H1 (cell line): ENCODE measurements at regions not wholly inside any gene's neighbourhood (a gene's known extent, or its start where the extent isn't known, plus 50 kb on each side); places are given as distances from the start of the nearest gene placed in this dataset.

ENCODE experiments used
- CTCF ChIA-PET: fragments of 300-600 bp; sonication (Branson Sonifier 250); formaldehyde crosslinking; loops from one replicate; lab custom pipeline; 2021; ENCODE audit not compliant: partially characterized antibody; lab: Charles Lee
- POLR2A ChIA-PET: fragments of 300-600 bp; sonication (Branson Sonifier 250); formaldehyde crosslinking; loops from one replicate; lab custom pipeline; 2021; ENCODE audit warnings: inconsistent platforms; ENCODE audit not compliant: partially characterized antibody; lab: Charles Lee
- DNase-seq, 2 experiments: peaks; one replicate each; pipeline versions ENCODE4 v3.0.0 to v3.0.0-alpha.2; 2010 to 2022; ENCODE audit warnings: low spot score in 2 of 2, low read depth in 1 of 2, mixed read lengths in 1 of 2
- FAIRE-seq: peaks from 2 replicates; lab custom pipeline; 2011; peaks lifted over from hg19 to GRCh38; lab: Jason Lieb, UNC
- H2AFZ ChIP-seq: 2 replicates; pipeline ENCODE4 v1.8.1; 2012; ENCODE audit warnings: low read length, inconsistent platforms
- H2AK5ac ChIP-seq: 2 replicates; pipeline ENCODE4 v1.6.1; 2013; ENCODE audit warnings: low read depth, low read length
- H2BK120ac ChIP-seq: replicated peaks from 2 replicates; pipeline ENCODE3; 2013; ENCODE audit warnings: low read depth, low read length, inconsistent platforms
- H2BK12ac ChIP-seq: 2 replicates; pipeline ENCODE4 v1.6.1; 2013; ENCODE audit warnings: low read depth, low read length
- H2BK15ac ChIP-seq: 2 replicates; pipeline ENCODE4 v1.6.1; 2013; ENCODE audit warnings: low read length
- H2BK20ac ChIP-seq: 2 replicates; pipeline ENCODE4 v1.6.1; 2013; ENCODE audit warnings: low read length
- H2BK5ac ChIP-seq: 2 replicates; pipeline ENCODE4 v1.6.1; 2013; ENCODE audit warnings: low read depth, low read length
- H3K14ac ChIP-seq: 2 replicates; pipeline ENCODE4 v1.6.1; 2013; ENCODE audit warnings: inconsistent platforms; ENCODE audit not compliant: insufficient read length
- H3K18ac ChIP-seq: 2 replicates; pipeline ENCODE4 v1.6.1; 2013; ENCODE audit warnings: low read length; ENCODE audit errors: extremely low read depth
- H3K23ac ChIP-seq: 2 replicates; pipeline ENCODE4 v1.6.1; 2013; ENCODE audit warnings: inconsistent platforms; ENCODE audit not compliant: insufficient read length
- H3K23me2 ChIP-seq: 2 replicates; pipeline ENCODE4 v1.6.1; 2013; ENCODE audit warnings: low read depth, low read length
- H3K27ac ChIP-seq: 2 replicates; pipeline ENCODE4 v1.6.1; 2011; ENCODE audit warnings: low read depth, low read length, inconsistent platforms
- H3K27me3 ChIP-seq, 4 experiments: replicated peaks in 1 of 4; 1 replicate in 1 of 4; 2 replicates in 3 of 4; pipeline versions ENCODE4 v1.6.1 to v1.8.1; 2011 to 2013; ENCODE audit warnings: low read length in 3 of 4, mild to moderate bottlenecking in 3 of 4, inconsistent platforms in 2 of 4, mixed read lengths in 2 of 4, moderate library complexity in 1 of 4; ENCODE audit not compliant: control insufficient read depth in 3 of 4, insufficient read depth in 3 of 4; ENCODE audit errors: extremely low read depth in 1 of 4
- H3K36me3 ChIP-seq, 4 experiments: 2 replicates each; pipeline versions ENCODE4 v1.6.1 to v1.8.1; 2011 to 2013; ENCODE audit warnings: mild to moderate bottlenecking in 4 of 4, low read length in 3 of 4, moderate library complexity in 2 of 4, control low read depth in 1 of 4, inconsistent platforms in 1 of 4; ENCODE audit not compliant: insufficient read depth in 4 of 4, control insufficient read depth in 2 of 4
- H3K4ac ChIP-seq: replicated peaks from 2 replicates; pipeline ENCODE3; 2013; ENCODE audit warnings: low read length, low read depth, mixed read lengths, inconsistent platforms; ENCODE audit not compliant: insufficient read length
- H3K4me1 ChIP-seq, 4 experiments: replicated peaks in 1 of 4; 1 replicate in 1 of 4; 2 replicates in 3 of 4; pipeline versions ENCODE4 v1.6.1 to v1.8.1; 2011 to 2013; ENCODE audit warnings: low read length in 3 of 4, inconsistent platforms in 2 of 4, mixed read lengths in 1 of 4; ENCODE audit not compliant: insufficient read depth in 4 of 4, control insufficient read depth in 3 of 4
- H3K4me2 ChIP-seq, 2 experiments: 2 replicates each; pipeline versions ENCODE4 v1.6.1 to v1.8.1; 2011 to 2013; ENCODE audit warnings: low read depth in 2 of 2, low read length in 2 of 2, control low read depth in 1 of 2, inconsistent platforms in 1 of 2, mild to moderate bottlenecking in 1 of 2; ENCODE audit not compliant: insufficient read depth in 1 of 2
- H3K4me3 ChIP-seq, 4 experiments: fragments of 200-600, 300-600 bp in 1 of 4; sonication (generic), shearing (Covaris generic), sonication (Bioruptor Twin) in 1 of 4; 2 replicates each; pipeline versions ENCODE4 v1.5.1 to v1.8.1; 2011 to 2016; ENCODE audit warnings: low read length in 4 of 4, low read depth in 3 of 4, control low read depth in 2 of 4, inconsistent platforms in 2 of 4, mild to moderate bottlenecking in 2 of 4, mixed read lengths in 1 of 4, moderate library complexity in 1 of 4; ENCODE audit not compliant: insufficient read depth in 2 of 4; ENCODE audit errors: extremely low read depth in 1 of 4
- H3K56ac ChIP-seq: replicated peaks from 2 replicates; pipeline ENCODE3; 2013; ENCODE audit warnings: low read depth, mild to moderate bottlenecking, mixed read lengths, low read length, inconsistent platforms; ENCODE audit not compliant: insufficient read length
- H3K79me1 ChIP-seq: 2 replicates; pipeline ENCODE4 v1.6.1; 2013; ENCODE audit warnings: low read depth, low read length, control low read depth
- H3K79me2 ChIP-seq, 2 experiments: 2 replicates each; pipeline versions ENCODE4 v1.6.1 to v1.8.1; 2012 to 2013; ENCODE audit warnings: low read length in 2 of 2, mild to moderate bottlenecking in 2 of 2, inconsistent platforms in 1 of 2; ENCODE audit not compliant: insufficient read depth in 2 of 2, control insufficient read depth in 1 of 2
- H3K9ac ChIP-seq, 4 experiments: replicated peaks in 1 of 4; 1 replicate in 1 of 4; 2 replicates in 3 of 4; pipeline versions ENCODE4 v1.6.1 to v1.8.1; 2011 to 2013; ENCODE audit warnings: low read depth in 3 of 4, low read length in 3 of 4, control low read depth in 2 of 4, mild to moderate bottlenecking in 2 of 4, moderate library complexity in 2 of 4, inconsistent platforms in 1 of 4; ENCODE audit errors: extremely low read depth in 1 of 4
- H3K9me3 ChIP-seq, 2 experiments: 2 replicates each; pipeline versions ENCODE4 v1.6.1 to v1.8.1; 2012 to 2013; ENCODE audit warnings: mild to moderate bottlenecking in 2 of 2, moderate library complexity in 2 of 2, control low read depth in 1 of 2, inconsistent platforms in 1 of 2, low read depth in 1 of 2, low read length in 1 of 2, mixed read lengths in 1 of 2; ENCODE audit not compliant: insufficient read depth in 2 of 2
- H4K20me1 ChIP-seq, 2 experiments: replicated peaks in 1 of 2; 2 replicates each; pipeline versions ENCODE3 to v1.8.1; 2011 to 2013; ENCODE audit warnings: inconsistent platforms in 2 of 2, low read length in 2 of 2, mild to moderate bottlenecking in 1 of 2; ENCODE audit not compliant: insufficient read depth in 2 of 2, control insufficient read depth in 1 of 2
- H4K5ac ChIP-seq: 2 replicates; pipeline ENCODE4 v1.6.1; 2013; ENCODE audit warnings: low read length, low read depth, mixed read lengths, inconsistent platforms; ENCODE audit not compliant: insufficient read length
- H4K8ac ChIP-seq: 2 replicates; pipeline ENCODE4 v1.8.0; 2013; ENCODE audit warnings: mild to moderate bottlenecking, moderate library complexity, low read length, inconsistent platforms; ENCODE audit not compliant: insufficient read depth; ENCODE audit errors: extremely low read depth
- H4K91ac ChIP-seq: replicated peaks from 2 replicates; pipeline ENCODE3; 2013; ENCODE audit warnings: low read length, mixed read lengths, inconsistent platforms; ENCODE audit not compliant: insufficient read length
- CEBPB ChIP-seq: IDR thresholded peaks from 2 replicates; pipeline ENCODE4 v1.6.1; 2012; ENCODE audit warnings: low read depth, low read length
- E2F6 ChIP-seq: IDR thresholded peaks from 2 replicates; pipeline ENCODE4 v1.6.1; 2012; ENCODE audit warnings: inconsistent platforms
- HDAC6 ChIP-seq: IDR thresholded peaks from one replicate; pipeline ENCODE4 v1.7.1; 2012; ENCODE audit warnings: low read depth, mild to moderate bottlenecking, inconsistent platforms, low read length, moderate library complexity
- POU5F1 ChIP-seq: IDR thresholded peaks from 2 replicates; pipeline ENCODE4 v1.6.1; 2011; ENCODE audit warnings: low read depth, mild to moderate bottlenecking, low read length, moderate library complexity
- SP1 ChIP-seq: IDR thresholded peaks from 2 replicates; pipeline ENCODE4 v1.6.1; 2011; ENCODE audit warnings: low read depth, low read length
- TAF7 ChIP-seq: optimal IDR thresholded peaks from 2 replicates; pipeline ENCODE3; 2011; ENCODE audit warnings: low read depth, mild to moderate bottlenecking, inconsistent platforms, low read length, moderate library complexity, borderline replicate concordance
- YY1 ChIP-seq: IDR thresholded peaks from 2 replicates; pipeline ENCODE4 v1.6.1; 2011; ENCODE audit warnings: low read depth, mild to moderate bottlenecking, low read length
- ZNF274 ChIP-seq: IDR thresholded peaks from 2 replicates; pipeline ENCODE4 v1.7.0; 2012; ENCODE audit warnings: low read length, borderline replicate concordance; ENCODE audit errors: extremely low read depth
- WGBS, 2 experiments: shearing (Covaris generic) in 1 of 2; methylation state at CpG; one replicate each; pipeline versions ENCODE4 v1.1.6 to v1.1.7; 2013 to 2015; ENCODE audit warnings: low lambda C conversion rate in 2 of 2, mixed read lengths in 2 of 2, inconsistent platforms in 1 of 2, low coverage in 1 of 2, missing lambda C conversion rate in 1 of 2; ENCODE audit not compliant: insufficient replicate concordance in 2 of 2, insufficient coverage in 1 of 2, insufficient read length in 1 of 2; ENCODE audit errors: extremely low coverage in 1 of 2, missing lambda C conversion rate in 1 of 2; 5-methylcytosine and 5-hydroxymethylcytosine counted together

- Histone ChIP-seq H3K9me3 (peaks cover 0 to 2% of the 10 kb centered on the region in 2 experiments; a peak in 1 of 4 replicates), H3K56ac (no peak overlapping the region), H3K79me1 (no peaks in the 10 kb centered on the region), H3K23me2 (no peaks in the 10 kb centered on the region), H4K91ac (no peak overlapping the region), H2BK15ac (no peak overlapping the region), H3K4me1 (peaks cover 0 to 2% (median 0%) of the 10 kb centered on the region in 4 experiments; a peak in 1 of 7 replicates), H2AK5ac (no peak overlapping the region), H3K23ac (no peak overlapping the region), H3K36me3 (no peaks in the 10 kb centered on the region), H3K27me3 (peaks cover 0 to under 1% (median 0%) of the 10 kb centered on the region in 4 experiments; a peak in 1 of 7 replicates), H4K20me1 (no peaks in the 10 kb centered on the region), H4K5ac (no peak overlapping the region), H2BK120ac (no peak overlapping the region), H3K18ac (no peak overlapping the region; the same call in 1 of the 2 replicates), H3K27ac (no peak overlapping the region), H2AFZ (no peak overlapping the region), H3K79me2 (no peaks in the 10 kb centered on the region), H3K14ac (no peak overlapping the region), H2BK5ac (no peak overlapping the region), H4K8ac (no peak overlapping the region), H3K9ac (no peak overlapping the region), H3K4ac (no peak overlapping the region), H2BK20ac (no peak overlapping the region), H2BK12ac (no peak overlapping the region), H3K4me3 (no peak overlapping the region), H3K4me2 (no peak overlapping the region)
- FAIRE-seq, result no peak
- ChIA-PET POLR2A (interaction anchor here (1.5 kb wide), 1 partner anchor 9 kb away, joined by 4 read pairs; no protein-coding TSS in a partner anchor), CTCF (interaction anchor here (1.1 kb wide), 1 partner anchor 233 kb away, joined by 4 read pairs; no protein-coding TSS in a partner anchor)
- DNase-seq, result no peak
- no peak for TF ChIP-seq E2F6
- TF ChIP-seq HDAC6, result no peak
- peak; percentile 64 for TF ChIP-seq CEBPB
- no peak for TF ChIP-seq POU5F1
- no peak for TF ChIP-seq TAF7
- no peak for TF ChIP-seq YY1
- no peak for TF ChIP-seq ZNF274
- TF ChIP-seq SP1, result no peak
- WGBS, 2 experiments, result 83% methylated on average over 6 of the region's 6 CpGs; no CpG with 5 or more reads in 1 of the 2 experiments
These were observed 170.9 kb upstream of the SIX2 start for GRCh38 chr2:45180033-45180746.
